GM21717 (cell line): ENCODE measurements at regions not wholly inside any gene's neighbourhood (a gene's known extent, or its start where the extent isn't known, plus 50 kb on each side); places are given as distances from the start of the nearest gene placed in this dataset.

Experiments
- ATAC-seq: cut with Tn5 transposase; IDR thresholded peaks from one replicate; pipeline ENCODE4 v1.9.1; 2021; ENCODE audit warnings: mild to moderate bottlenecking, moderate library complexity; ENCODE audit not compliant: unreplicated experiment

DNA sequence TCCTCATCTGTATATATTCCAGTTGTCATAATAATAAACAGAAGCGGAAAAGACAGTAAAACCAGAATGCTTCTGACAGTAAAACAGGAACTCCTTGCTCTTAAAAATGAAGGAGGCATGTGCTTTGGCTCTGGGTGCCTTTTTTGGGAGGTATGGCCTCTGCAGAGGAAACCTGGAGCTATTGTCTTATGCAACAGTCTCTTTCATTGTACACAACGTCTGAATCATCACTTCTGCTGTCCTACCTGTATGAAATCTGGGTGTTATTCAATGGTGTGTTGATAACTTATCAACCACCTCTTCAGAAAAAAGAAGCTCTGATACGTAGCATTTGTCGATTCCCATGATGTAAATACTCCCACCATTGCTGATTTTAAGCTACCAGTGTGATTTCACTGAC lies 64.8 kb downstream of the CDCA7 start:
- ATAC-seq = no peak

GRCh38 chr2:173424886-173425285 lies 70.2 kb downstream of the CDCA7 start:
- ATAC-seq = no peak

DNA sequence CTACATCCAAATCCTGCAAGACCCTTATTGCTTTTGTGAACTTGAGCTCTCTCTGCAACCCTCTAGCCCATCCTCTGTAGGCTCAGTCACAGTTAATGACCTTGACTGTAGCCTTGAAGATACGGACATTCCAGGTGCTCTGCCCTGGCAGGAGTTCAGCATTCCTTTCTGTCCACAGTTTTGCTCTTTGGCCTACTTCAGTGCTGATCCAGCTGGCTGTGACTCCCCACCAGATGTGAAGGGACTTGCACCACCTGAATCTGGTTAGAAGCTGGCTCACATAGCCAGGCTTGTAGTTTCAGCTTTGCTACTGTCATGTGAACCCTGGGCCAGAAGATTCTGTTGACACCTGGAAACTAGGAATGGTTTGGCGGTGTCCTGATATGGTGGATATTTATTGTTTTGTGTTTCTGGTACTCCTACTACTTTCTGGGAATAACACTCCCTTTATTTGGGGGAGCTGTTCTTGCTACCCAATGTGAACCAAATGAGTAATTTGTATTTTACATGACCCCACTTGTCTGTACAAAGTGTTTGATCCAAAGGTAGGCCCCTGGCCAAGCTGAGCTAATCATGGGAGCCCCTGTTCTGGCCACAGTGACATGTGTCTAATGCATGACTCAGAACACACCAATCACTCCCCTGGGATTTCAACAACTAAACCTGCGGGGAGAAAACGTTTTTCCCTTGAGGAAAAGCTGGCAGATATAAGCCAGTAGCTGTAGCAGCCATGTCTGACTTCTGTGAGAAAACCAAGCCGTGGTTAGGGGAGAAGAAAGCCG lies 73.4 kb downstream of the CDCA7 start:
- ATAC-seq = no peak

DNA sequence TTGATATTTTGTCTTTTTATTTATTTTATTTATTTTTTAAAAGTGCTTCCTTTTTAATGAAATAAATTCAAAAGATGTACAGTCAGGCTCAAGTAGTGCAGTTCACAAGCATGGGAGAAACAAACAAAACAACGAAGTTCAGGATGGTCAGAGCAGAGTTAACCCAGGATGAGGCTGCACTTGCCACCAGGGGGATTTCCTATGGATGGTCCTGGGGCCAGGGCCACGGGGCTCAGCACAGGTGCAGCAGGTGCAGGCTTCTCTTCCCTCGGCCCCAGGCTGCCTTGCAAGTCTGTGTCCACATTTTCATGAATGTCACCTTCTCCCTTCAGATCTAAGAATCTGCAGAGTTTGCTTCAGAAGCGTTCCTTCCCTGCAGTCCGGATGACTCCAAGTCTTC lies 76.5 kb downstream of the CDCA7 start:
- no peak for ATAC-seq

- no peak for ATAC-seq
These were observed 77.5 kb downstream of the CDCA7 start for GRCh38 chr2:173432049-173432754.

GRCh38 chr2:173434762-173435569 lies 80.3 kb downstream of the CDCA7 start:
- ATAC-seq = no peak

DNA sequence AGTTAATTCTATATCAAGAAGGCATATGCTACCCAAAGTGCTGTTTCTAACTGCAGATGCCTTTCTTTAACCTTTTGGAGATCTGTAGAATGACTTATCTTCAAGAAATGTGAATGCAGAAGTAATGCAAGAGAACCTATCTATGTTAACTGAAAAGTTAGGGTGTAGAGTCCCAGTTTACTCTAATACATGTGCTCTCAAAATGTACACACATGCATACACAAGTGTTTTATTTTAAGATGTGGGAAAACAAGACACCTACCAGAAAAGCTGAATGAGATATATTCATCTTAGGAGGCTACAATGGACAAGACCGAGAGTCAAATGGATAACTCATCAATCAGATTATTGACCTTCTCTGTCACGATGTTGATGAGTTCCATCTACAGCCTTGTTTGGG lies 80.9 kb downstream of the CDCA7 start:
- ATAC-seq = no peak

GRCh38 chr2:173436088-173436487 lies 81.4 kb downstream of the CDCA7 start:
- no peak for ATAC-seq

GRCh38 chr2:173441222-173441621 lies 86.5 kb downstream of the CDCA7 start:
- ATAC-seq = no peak

GRCh38 chr2:173442542-173442941 lies 87.9 kb downstream of the CDCA7 start:
- ATAC-seq = no peak

DNA sequence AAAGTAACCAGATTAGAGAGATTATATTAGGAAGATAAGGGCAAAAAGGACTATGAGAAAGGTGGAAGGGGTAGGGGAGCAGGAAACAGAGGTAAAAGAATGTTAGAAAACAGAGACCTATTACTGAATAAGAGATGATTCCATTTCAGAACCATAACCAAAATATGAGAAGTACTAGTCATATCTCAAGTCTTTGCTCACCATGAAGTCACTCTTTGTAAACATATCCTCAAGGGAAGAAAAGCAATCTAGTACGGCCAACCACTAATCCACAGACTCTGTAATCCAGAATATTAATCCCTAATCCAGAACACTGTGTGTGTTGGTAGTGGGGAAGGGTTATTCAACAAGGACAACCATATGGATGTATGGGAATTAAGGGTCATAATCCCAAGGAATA lies 92.0 kb downstream of the CDCA7 start:
- no peak for ATAC-seq

GRCh38 chr2:173448938-173449471 lies 94.3 kb downstream of the CDCA7 start:
- peak; percentile 76 for ATAC-seq

DNA sequence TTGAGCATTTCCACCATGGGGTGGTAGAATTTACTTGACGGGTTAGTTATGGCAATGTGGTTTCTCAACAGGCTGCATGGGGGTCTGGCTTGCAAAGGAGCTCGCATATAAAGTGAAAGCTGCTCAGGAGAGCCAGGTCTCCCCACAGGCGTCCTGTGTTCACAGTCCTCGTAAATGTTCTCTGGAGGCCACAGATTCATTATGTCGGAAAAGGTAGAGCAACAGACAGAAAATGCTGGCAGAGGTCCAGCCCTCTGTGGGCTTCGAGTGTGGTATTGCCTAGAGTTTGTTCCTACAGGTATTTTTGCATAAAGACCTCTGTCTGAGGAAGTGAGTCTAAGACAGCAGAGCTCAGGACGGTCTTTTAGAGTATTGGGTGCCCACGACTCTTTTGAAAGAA lies 96.4 kb downstream of the CDCA7 start:
- no peak for ATAC-seq

DNA sequence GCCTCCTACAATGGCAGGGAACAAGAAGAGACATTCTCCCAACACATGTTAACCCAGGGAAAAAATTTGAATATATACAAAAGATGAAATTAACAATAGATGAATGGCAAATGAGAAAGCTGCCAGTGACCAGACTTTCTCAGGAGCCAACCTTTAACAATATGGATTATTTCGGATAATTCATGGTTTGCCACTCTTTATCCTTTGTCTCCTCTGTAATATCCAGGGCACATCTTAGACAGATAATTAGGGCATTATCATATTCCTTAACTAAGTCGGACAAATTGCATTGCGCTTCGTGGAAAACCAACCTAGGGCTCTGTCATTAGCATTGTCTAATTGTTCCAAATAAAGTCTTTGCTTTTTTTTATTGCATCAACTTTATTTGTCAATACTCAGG lies 97.3 kb downstream of the CDCA7 start:
- ATAC-seq = no peak

DNA sequence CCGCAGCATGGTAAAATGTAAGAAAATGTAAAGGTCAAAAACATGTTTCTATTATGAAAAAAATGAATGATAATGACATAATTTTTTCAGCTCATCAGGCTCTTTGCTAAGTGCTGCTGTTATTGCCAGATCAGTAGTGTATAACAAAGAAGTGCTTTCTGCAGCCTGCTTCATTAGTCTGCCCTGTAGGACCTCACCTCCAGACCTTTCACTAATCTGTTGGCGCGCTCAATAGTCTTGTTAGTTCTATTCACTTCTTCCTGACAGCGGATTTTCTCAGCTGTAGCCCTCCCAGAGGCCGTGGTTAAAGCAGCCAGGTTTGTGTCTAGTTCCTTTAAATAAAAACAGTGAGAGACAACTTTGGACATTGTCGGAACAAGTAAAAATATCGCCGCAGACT lies 97.7 kb downstream of the CDCA7 start:
- ATAC-seq = no peak

DNA sequence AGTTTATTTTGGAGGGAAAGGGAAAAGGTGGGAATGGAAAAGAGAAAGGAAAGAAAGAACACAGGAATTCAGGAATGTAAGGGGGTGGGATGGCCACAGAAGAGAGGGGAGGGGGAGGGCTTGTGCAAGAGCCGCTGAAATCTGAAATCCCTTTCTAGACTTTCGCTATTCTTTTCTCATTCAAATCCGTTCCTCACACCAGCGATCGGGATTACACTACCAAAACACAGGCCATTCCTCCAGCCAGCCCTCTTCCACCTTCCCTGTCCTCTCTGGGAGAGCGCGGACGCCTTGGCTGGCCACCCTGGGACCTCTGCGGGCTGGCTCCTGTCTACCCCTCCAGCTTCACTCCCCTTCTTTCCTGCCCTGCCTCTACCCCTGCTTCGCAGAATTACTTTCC lies 102.3 kb downstream of the CDCA7 start:
- ATAC-seq = no peak

DNA sequence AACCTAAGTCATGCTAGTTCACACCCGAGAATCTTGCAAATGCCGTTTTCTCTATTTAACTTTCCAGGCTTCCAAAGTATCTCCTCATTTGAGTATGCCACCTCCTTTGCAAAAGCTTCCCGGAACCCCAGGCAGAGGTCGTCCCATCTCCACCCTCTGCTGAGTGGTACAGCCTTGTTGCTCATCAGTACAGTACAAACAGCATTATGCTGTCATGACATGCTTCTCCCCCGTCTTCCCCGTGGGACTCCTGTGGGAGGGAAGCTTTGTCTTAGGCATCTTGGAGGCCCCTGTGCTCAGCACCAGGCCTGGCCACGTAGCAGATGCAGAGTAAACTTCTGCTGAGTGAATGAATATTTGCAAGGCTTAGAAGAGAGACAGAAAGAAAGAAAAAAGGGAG lies 102.7 kb downstream of the CDCA7 start:
- no peak for ATAC-seq

- no peak for ATAC-seq
These were observed 104.5 kb downstream of the CDCA7 start for GRCh38 chr2:173458991-173459780.

DNA sequence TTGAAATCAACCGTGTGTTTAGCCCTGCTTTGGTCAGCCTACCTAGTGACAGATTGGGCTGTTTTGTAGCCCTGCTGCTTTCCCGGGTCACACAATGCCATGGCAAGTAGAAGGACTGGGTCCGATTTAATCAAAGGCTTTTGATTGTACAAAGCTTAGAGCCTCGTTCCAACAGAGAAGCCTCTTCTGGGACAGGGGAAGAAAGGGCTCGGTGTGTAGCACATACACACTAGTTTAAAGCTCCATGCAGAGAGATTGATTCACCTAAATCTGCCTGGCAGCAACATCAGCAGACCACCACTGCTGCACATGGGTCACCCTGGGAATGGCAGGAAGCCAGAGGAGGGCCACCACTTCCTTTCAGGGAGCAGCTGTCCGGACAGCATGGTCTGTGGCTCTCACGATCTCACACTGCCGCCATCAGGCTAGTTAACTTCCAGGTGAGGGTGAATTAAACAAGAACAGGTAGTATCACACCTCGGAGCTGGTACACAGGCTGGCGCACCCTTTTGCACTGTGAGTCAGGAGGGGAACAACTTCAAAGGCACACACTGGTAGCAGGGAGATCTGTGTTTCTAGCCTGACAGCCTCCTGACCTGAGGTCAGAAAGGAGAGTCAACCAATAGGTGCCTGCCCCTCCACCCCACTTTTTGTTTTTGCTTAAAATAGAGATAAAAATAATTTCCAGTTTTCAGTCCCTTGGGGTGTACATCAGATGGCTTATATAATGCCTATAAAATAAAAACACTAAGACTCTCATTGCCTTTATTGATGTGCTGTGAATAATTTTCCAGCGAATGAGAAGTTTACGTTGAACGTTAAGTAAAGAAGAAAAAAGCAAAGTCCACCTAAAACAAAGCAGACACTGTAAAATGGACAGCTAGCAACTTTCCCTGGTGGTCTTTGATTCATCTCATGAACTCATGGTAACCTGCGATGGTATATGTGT lies 108.5 kb downstream of the CDCA7 start:
- ATAC-seq = no peak

- no peak for ATAC-seq
These were observed 109.2 kb downstream of the CDCA7 start for GRCh38 chr2:173463846-173464245.
